ENCODE measurements at regions not wholly inside any gene's neighbourhood (a gene's known extent, or its start where the extent isn't known, plus 50 kb on each side); places are given as distances from the start of the nearest gene placed in this dataset.

- TF ChIP-seq POLR2A (IDR thresholded peaks at IDR 0.05; ENCODE audit: low read length), result no peak
- no peak for TF ChIP-seq GATA1 (IDR thresholded peaks at IDR 0.05; ENCODE audit: low read depth, low read length)
These were observed 695.7 kb upstream of the AGA start for GRCh38 chr4:178137732-178138471.

All from erythroblast (primary cell).